Muscle layer of duodenum (tissue), 2 donors: ENCODE measurements at regions not wholly inside any gene's neighbourhood (a gene's known extent, or its start where the extent isn't known, plus 50 kb on each side); places are given as distances from the start of the nearest gene placed in this dataset.

Source experiments
- H3K27ac ChIP-seq: one replicate; pipeline ENCODE4 v1.7.0; 2013; ENCODE audit warnings: mild to moderate bottlenecking, low read length
- H3K27me3 ChIP-seq: one replicate; pipeline ENCODE4 v1.7.0; 2013; ENCODE audit warnings: low read depth, mild to moderate bottlenecking, control low read depth, low read length
- H3K36me3 ChIP-seq, 2 donors: one replicate each; pipeline ENCODE4 v1.7.0; 2013; ENCODE audit warnings: low read length in 2 of 2, control low read depth in 1 of 2, mild to moderate bottlenecking in 1 of 2; ENCODE audit not compliant: insufficient read depth in 2 of 2, control insufficient read depth in 1 of 2
- H3K4me1 ChIP-seq, 2 donors: one replicate each; pipeline ENCODE4 v1.7.0; 2013; ENCODE audit warnings: low read length in 2 of 2, mild to moderate bottlenecking in 2 of 2, control low read depth in 1 of 2, moderate library complexity in 1 of 2; ENCODE audit not compliant: insufficient read depth in 2 of 2, control insufficient read depth in 1 of 2
- H3K4me3 ChIP-seq, 2 donors: one replicate each; pipeline ENCODE4 v1.7.0; 2013; ENCODE audit warnings: low read length in 2 of 2, low read depth in 1 of 2, mild to moderate bottlenecking in 1 of 2
- H3K9me3 ChIP-seq, 2 donors: one replicate each; pipeline ENCODE4 v1.7.0; 2013; ENCODE audit warnings: low read length in 2 of 2, control low read depth in 1 of 2, mild to moderate bottlenecking in 1 of 2; ENCODE audit not compliant: control insufficient read depth in 1 of 2
- donor health status: healthy.

- Histone ChIP-seq H3K4me1 (no peaks in the 10 kb centered on the region), H3K4me3 (no peak overlapping the region), H3K9me3 (no peaks in the 10 kb centered on the region), H3K36me3 (no peaks in the 10 kb centered on the region), H3K27me3 (no peaks in the 10 kb centered on the region), H3K27ac (no peak overlapping the region)
These were observed 222.8 kb downstream of the RHOU start for GRCh38 chr1:228958121-228958520.

GRCh38 chr1:228958741-228959140 is 223.5 kb downstream of the RHOU start:
- Histone ChIP-seq H3K27me3 (no peaks in the 10 kb centered on the region), H3K36me3 (no peaks in the 10 kb centered on the region), H3K27ac (no peak overlapping the region)

GRCh38 chr1:228960705-228961104 is 225.4 kb downstream of the RHOU start:
- Histone ChIP-seq H3K27ac (no peak overlapping the region), H3K27me3 (no peaks in the 10 kb centered on the region), H3K4me1 (peaks cover 0 to 12% of the 10 kb centered on the region in 2 donors)

More at GRCh38 chr1:228958741-228959140, 223.5 kb downstream of the RHOU start:
- Histone ChIP-seq H3K4me3 (no peak overlapping the region), H3K4me1 (peaks cover 0 to 3% of the 10 kb centered on the region in 2 donors), H3K9me3 (no peaks in the 10 kb centered on the region)

GRCh38 chr1:228961511-228961910 is 226.2 kb downstream of the RHOU start:
- H3K36me3 ChIP-seq = no peaks in the 10 kb centered on the region
- no peaks in the 10 kb centered on the region for H3K27me3 ChIP-seq
- no peak overlapping the region for H3K4me3 ChIP-seq
- no peak overlapping the region for H3K27ac ChIP-seq
- no peaks in the 10 kb centered on the region for H3K9me3 ChIP-seq
- H3K4me1 ChIP-seq = peaks cover 0 to 12% of the 10 kb centered on the region in 2 donors

More at GRCh38 chr1:228960705-228961104, 225.4 kb downstream of the RHOU start:
- H3K4me3 ChIP-seq = no peak overlapping the region
- no peaks in the 10 kb centered on the region for H3K9me3 ChIP-seq
- no peaks in the 10 kb centered on the region for H3K36me3 ChIP-seq

GRCh38 chr1:228963795-228964177 is 228.5 kb downstream of the RHOU start:
- no peak overlapping the region for H3K27ac ChIP-seq
- peaks cover 0 to 12% of the 10 kb centered on the region in 2 donors for H3K4me1 ChIP-seq
- no peaks in the 10 kb centered on the region for H3K9me3 ChIP-seq
- H3K27me3 ChIP-seq = no peaks in the 10 kb centered on the region
- no peaks in the 10 kb centered on the region for H3K36me3 ChIP-seq
- no peak overlapping the region for H3K4me3 ChIP-seq

GRCh38 chr1:228964178-228965089 is 229.2 kb downstream of the RHOU start:
- Histone ChIP-seq H3K27ac (peak overlapping the region; percentile 26), H3K27me3 (no peaks in the 10 kb centered on the region), H3K4me1 (peaks cover 0 to 12% of the 10 kb centered on the region in 2 donors), H3K36me3 (no peaks in the 10 kb centered on the region), H3K9me3 (no peaks in the 10 kb centered on the region), H3K4me3 (no peak overlapping the region)

GRCh38 chr1:228968891-228969606 is 233.8 kb downstream of the RHOU start:
- peaks cover 0 to 7% of the 10 kb centered on the region in 2 donors for H3K4me1 ChIP-seq
- no peak overlapping the region for H3K4me3 ChIP-seq
- no peaks in the 10 kb centered on the region for H3K9me3 ChIP-seq
- H3K36me3 ChIP-seq = no peaks in the 10 kb centered on the region
- no peak overlapping the region for H3K27ac ChIP-seq
- H3K27me3 ChIP-seq = no peaks in the 10 kb centered on the region

- no peaks in the 10 kb centered on the region for H3K27me3 ChIP-seq
- no peaks in the 10 kb centered on the region for H3K4me1 ChIP-seq
- H3K27ac ChIP-seq = no peak overlapping the region
- no peaks in the 10 kb centered on the region for H3K36me3 ChIP-seq
- no peak overlapping the region for H3K4me3 ChIP-seq
- no peaks in the 10 kb centered on the region for H3K9me3 ChIP-seq
These were observed 234.9 kb downstream of the RHOU start for GRCh38 chr1:228969953-228970800.

GRCh38 chr1:228972576-228972975 is 237.3 kb downstream of the RHOU start:
- no peaks in the 10 kb centered on the region for H3K9me3 ChIP-seq
- H3K4me3 ChIP-seq = no peak overlapping the region
- no peaks in the 10 kb centered on the region for H3K36me3 ChIP-seq
- H3K27ac ChIP-seq = no peak overlapping the region
- no peaks in the 10 kb centered on the region for H3K4me1 ChIP-seq
- H3K27me3 ChIP-seq = no peaks in the 10 kb centered on the region

- H3K4me3 ChIP-seq = no peak overlapping the region
- H3K27me3 ChIP-seq = no peaks in the 10 kb centered on the region
- no peaks in the 10 kb centered on the region for H3K36me3 ChIP-seq
- H3K4me1 ChIP-seq = peaks cover 0 to 9% of the 10 kb centered on the region in 2 donors
- no peak overlapping the region for H3K27ac ChIP-seq
- H3K9me3 ChIP-seq = no peaks in the 10 kb centered on the region
These were observed 239.0 kb downstream of the RHOU start for GRCh38 chr1:228974273-228974672.
